GM12864 (cell line): ENCODE measurements at regions not wholly inside any gene's neighbourhood (a gene's known extent, or its start where the extent isn't known, plus 50 kb on each side); places are given as distances from the start of the nearest gene placed in this dataset.

Experiments used
- DNase-seq: peaks from one replicate; pipeline ENCODE4 v3.0.0-alpha.2; 2011; ENCODE audit warnings: low read depth
- H3K4me3 ChIP-seq: 2 replicates; pipeline ENCODE4 v1.5.1; 2011; ENCODE audit warnings: mild to moderate bottlenecking, low read depth, low read length, control low read depth
- CTCF ChIP-seq: IDR thresholded peaks from 2 replicates; pipeline ENCODE4 v1.5.1; 2011; ENCODE audit warnings: low read depth, mild to moderate bottlenecking, moderate library complexity, low read length, control low read depth, inconsistent platforms; ENCODE audit errors: missing control alignments

GRCh38 chr6:47360388-47360787 lies 50.7 kb upstream of the TNFRSF21 start:
- no peak for TF ChIP-seq CTCF
- DNase-seq: no peak
- H3K4me3 ChIP-seq: no peak overlapping the region

- TF ChIP-seq CTCF: no peak
- DNase-seq: no peak
- H3K4me3 ChIP-seq: no peak overlapping the region
Measured at GRCh38 chr6:47362857-47363461, 53.3 kb upstream of the TNFRSF21 start.

GRCh38 chr6:47363736-47364135 lies 54.0 kb upstream of the TNFRSF21 start:
- H3K4me3 ChIP-seq: no peak overlapping the region

DNA sequence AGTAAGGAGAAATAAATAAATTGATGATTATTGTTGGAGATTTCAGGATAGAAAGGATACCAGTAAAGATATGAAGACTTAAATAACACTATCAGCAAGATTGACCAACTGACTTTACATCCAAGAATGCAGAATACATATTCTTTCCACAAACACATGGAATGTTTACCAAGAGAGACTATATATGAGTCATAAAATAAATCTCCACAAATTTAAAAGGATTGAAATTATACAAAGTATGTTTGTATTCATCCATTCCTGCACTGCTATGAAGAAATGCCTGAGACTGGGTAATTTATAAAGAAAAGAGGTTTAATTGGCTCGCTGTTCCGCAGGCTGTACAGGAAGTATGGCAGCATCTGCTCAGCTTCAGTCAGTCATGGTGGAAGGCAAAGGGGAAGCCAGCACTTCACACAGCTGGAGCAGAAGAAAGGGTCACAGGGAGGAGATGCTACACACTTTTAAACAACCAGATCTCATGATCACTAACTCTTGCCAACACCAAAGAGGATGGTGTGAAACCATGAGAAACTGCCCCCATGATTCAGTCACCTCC lies 56.7 kb upstream of the TNFRSF21 start:
- DNase-seq: no peak
- no peak for TF ChIP-seq CTCF

More at GRCh38 chr6:47363736-47364135, 54.0 kb upstream of the TNFRSF21 start:
- TF ChIP-seq CTCF: no peak
- no peak for DNase-seq

GRCh38 chr6:47371139-47371869 lies 61.6 kb upstream of the TNFRSF21 start:
- no peak for DNase-seq
- TF ChIP-seq CTCF: no peak
- H3K4me3 ChIP-seq: no peak overlapping the region

More for the DNA sequence above, 56.7 kb upstream of the TNFRSF21 start:
- H3K4me3 ChIP-seq: no peak overlapping the region

GRCh38 chr6:47371870-47372255 lies 62.2 kb upstream of the TNFRSF21 start:
- DNase-seq: no peak
- TF ChIP-seq CTCF: no peak
- H3K4me3 ChIP-seq: no peak overlapping the region
